ENCODE measurements at regions not wholly inside any gene's neighbourhood (a gene's known extent, or its start where the extent isn't known, plus 50 kb on each side); places are given as distances from the start of the nearest gene placed in this dataset.
"Not testable (repeated sequence)": the region's sequence is repeated elsewhere in the genome, so short reads cannot be mapped to it uniquely, and the experiment has no call there.

- no peak for DNase-seq (ENCODE audit: low spot score)
Observed at GRCh38 chr5:117138523-117138922, 563.9 kb upstream of the SEMA6A start.

DNA sequence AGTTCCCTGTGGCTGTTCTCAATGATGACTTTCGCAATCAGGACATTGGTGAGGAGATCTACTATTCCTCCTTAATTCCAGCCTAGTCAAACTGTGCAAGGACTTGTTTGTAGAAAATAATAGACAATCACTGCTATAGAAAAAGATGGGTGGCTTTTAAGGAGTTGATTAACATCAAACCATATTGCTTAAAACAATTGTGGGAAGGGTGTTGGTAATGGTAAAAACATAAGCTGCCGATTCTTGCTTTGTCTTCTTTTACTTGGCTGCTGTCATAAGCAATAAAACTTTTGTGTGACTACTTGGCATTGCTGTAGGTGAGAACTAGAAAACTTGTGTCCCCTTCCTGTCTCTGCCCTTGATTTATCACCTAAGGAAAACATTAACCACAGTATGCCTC is 561.2 kb upstream of the SEMA6A start:
- no peak for DNase-seq (ENCODE audit: low spot score)

DNA sequence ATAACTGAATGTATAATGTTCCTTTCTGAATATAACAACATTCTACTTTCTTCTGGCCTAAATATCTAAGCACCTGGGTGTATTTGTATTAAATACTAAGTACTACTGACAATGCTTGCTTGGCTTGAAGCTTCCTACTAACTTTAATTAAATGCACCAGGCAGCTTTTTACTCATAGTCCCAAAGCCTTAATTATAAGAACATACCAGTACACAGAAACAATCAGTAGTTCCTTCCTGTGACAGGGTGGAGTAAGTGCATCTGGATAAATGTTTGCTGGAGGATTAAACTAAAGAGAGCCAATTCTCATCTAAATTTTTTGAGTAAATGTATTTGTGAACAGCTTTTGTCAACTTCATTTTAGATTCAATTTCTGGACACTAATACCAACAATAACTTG is 558.6 kb upstream of the SEMA6A start:
- DNase-seq (ENCODE audit: low spot score): no peak

GRCh38 chr5:117131876-117132275 is 557.3 kb upstream of the SEMA6A start:
- peak; percentile 65 for DNase-seq (ENCODE audit: low spot score)

DNA sequence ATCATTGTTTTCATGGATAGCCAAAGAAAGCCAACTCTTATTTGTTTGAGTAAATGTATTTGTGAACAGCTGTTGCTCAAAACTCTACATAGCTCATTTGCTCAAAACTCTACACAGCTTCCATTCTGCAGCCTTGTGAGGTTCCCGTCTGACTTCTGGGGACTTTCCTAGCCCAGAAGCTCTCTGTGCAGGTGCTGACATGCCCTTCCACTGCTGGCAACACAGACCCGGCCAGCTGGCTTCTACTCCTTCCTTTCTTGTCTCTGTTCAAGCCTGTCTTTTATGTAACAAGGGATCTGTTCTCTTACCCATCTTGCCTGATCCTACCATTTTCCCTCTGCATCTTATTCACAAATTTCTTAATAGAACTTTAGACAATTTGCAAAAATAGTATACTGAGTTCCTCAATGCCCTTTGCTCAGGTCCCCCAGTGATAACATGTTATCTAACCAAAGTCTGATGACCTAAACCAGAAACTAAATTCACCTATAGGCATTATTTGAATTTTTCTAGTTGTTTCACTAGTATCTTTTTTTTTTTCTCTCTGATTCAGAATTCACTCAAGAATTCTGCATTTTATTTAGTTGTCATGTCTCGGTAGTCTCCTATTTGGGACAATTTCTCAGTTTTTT is 556.5 kb upstream of the SEMA6A start:
- DNase-seq (ENCODE audit: low spot score): peak; percentile 12

DNA sequence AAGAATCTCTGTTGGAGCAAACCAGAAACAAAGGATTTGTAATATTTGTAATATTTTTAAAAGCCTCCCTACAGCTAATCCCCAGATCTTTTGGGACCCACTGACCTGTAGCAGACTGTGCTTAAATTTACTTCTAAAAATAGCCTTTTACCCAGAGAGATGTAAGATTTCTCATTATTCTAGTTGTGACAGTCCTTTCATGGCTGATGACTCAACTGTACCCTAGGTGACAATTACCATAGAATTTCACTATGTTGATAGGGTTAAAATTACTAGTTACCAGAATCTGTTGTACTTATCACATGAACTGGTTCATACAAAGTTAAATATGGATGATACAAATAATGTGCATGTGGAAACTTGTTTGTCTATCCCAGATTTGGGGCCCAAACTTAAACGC is 543.9 kb upstream of the SEMA6A start:
- no peak for DNase-seq (ENCODE audit: low spot score)

GRCh38 chr5:117117314-117117713 is 542.7 kb upstream of the SEMA6A start:
- DNase-seq (ENCODE audit: low spot score): not testable (repeated sequence)

GRCh38 chr5:117110548-117110947 is 535.9 kb upstream of the SEMA6A start:
- DNase-seq (ENCODE audit: low spot score): no peak

GRCh38 chr5:117107859-117108258 is 533.2 kb upstream of the SEMA6A start:
- no peak for DNase-seq (ENCODE audit: low spot score)

DNA sequence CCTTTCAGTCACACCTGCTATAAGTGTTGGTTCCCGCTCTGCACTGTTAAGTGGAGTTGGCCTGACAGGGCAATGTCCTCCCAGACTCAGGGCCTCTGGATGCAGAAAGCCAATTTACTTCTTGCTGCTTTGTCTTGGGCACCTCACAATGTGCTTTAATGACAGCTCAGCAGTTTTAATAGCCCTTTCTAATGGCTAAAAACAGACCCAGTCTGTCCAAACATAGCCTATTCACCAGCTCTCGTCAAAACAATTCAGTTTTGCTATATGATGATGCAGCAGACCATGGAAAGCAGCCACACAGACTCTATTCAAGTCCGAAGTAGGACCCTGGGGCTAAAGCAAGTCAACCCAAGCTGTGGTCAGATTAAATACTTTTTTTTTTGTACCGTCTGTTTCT is 529.1 kb upstream of the SEMA6A start:
- DNase-seq (ENCODE audit: low spot score): no peak

DNA sequence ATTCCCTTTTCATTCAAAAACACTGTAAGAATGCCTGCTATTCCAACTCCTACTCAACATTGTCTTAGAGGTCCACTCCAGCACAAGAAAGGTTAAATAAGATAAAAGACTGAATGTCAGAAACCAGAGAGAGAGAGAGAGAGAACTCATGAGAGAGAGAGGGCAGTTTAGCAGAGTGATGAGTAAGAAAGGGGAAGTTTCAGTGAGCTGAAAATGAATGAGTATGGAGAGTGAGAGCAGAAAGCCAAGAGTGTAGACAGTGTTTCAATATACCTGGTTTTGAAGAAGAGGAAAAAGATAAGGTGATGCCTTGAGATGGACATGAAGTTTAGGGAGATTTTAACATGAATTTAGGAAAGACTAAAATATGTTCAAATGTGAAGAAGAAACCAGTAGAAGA is 528.0 kb upstream of the SEMA6A start:
- DNase-seq (ENCODE audit: low spot score): no peak

- no peak for DNase-seq (ENCODE audit: low spot score)
Observed at GRCh38 chr5:117100176-117100575, 525.6 kb upstream of the SEMA6A start.

DNA sequence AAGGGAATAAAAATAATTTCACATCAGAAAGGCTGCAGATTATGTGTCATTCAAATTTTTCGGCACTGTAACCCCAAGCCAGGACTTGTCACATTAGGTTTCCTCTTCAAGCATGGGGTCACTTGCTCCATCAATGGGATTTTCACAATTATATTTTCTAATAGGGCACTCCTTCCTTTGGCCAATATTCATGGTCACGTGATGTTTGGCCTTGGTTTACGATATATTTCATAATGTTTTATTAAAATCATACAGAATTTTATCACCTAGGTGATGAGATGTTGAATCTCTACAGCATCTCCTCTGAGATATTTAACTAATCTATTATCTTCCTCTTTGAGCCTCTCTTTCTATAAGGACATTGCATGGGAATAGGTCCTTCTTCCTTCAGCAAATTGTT is 523.5 kb upstream of the SEMA6A start:
- DNase-seq (ENCODE audit: low spot score): no peak

DNA sequence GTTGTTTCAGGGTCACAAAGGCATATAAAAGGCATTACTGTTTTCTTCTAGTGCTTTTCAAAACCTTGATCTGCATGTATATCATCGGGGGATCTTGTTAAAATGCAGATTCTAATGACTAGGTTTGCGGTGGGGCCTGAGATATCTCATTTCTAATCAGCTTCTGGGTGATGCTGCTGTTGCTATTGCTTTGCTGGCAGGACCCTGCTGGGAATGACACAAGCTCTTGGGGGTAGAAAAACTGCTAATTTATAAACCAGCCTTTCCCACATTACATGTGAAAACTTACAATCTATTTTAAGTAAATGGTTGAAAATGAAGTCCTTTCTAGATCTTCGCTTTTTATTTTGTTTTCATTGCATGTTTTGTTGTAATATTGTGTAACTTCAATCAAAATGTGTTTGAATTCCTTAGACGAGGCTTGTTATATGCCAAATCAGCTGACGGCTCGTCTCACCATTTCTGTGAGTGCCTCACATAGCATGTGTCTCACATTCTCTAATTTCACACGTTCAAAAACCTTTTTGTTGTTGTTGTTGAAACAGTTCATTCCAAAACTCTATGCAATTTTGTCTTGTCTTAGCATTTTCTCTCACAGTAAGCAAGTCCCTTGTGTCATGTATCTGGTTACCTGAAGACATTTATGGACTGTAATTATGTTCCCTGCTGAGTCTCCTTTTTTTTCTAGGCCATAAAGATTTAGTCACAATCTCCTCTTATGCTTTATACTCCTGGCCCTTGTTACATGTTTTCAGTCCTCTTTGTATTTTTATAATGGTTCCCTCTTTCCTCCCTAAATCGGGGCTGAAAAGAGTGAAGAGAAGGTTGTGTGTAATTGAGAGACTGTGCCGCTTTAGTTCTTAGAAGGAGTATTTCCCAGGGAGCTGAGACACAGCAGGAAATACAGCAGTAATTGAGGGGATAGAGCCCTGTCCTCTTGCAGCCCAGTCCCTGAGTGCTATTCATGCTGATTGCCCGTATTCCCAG is 521.0 kb upstream of the SEMA6A start:
- DNase-seq (ENCODE audit: low spot score): no peak

- DNase-seq (ENCODE audit: low spot score): no peak
Observed at GRCh38 chr5:117094114-117094815, 519.6 kb upstream of the SEMA6A start.

- DNase-seq (ENCODE audit: low spot score): no peak
Observed at GRCh38 chr5:117093653-117094052, 519.0 kb upstream of the SEMA6A start.

- DNase-seq (ENCODE audit: low spot score): no peak
Observed at GRCh38 chr5:117089001-117089400, 514.4 kb upstream of the SEMA6A start.

- DNase-seq (ENCODE audit: low spot score): no peak
Observed at GRCh38 chr5:117088176-117088575, 513.6 kb upstream of the SEMA6A start.

DNA sequence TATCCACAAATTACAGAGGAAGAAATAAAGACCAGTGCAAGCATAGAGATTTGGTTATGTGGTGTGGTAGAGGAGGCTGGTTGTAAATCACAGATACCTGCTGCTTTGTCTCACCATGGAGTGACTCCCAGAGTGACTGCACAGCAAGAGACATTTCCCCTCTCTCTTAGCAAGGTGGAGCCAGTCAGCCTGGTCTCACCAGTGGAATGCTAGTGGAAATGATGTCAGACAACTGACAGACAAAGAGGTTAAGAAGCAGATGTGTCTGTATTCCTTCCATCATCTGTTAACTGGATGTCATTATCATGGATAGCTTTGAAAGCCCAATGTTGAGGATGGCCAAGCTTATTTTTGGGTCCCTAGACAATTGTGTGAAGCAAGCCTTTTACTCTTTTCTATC is 509.4 kb upstream of the SEMA6A start:
- peak; percentile 67 for DNase-seq (ENCODE audit: low spot score)

DNA sequence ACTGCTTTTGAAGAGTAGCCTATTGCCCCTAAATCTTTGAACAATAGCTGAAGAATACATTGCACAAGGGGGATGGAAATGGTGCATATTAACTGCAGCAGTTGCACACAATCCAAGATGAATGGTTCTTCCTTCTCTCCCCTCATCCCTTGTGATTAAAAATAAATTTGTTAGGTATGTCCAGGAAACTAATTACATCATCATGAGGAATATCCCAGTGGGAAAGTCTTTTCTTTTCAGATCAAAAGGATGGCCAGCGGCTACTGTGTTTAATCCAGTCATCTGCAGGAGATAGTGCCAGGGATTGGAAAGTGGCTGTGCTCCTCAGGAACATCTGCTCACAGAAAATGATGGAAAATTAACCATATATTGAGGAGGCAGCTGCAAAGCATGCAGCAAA is 508.4 kb upstream of the SEMA6A start:
- DNase-seq (ENCODE audit: low spot score): no peak

DNA sequence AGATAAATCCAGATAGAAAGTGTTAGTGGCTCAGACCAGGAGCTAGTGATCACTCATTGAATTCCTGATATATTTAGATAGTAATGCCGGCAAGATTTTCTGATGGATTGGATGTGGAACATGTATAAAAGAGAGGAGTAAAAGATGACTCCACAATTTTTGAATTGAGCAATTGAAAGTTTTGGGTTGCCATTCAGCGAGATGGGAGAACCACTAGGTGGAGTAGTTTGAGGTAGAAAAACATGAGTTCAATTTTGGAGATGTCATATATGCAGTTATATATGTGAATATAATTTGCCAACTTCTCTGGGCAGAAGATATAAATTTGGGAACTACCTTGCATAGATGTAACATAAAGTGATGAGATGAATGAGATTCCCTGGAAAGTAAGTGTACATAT is 502.5 kb upstream of the SEMA6A start:
- no peak for DNase-seq (ENCODE audit: low spot score)

DNA sequence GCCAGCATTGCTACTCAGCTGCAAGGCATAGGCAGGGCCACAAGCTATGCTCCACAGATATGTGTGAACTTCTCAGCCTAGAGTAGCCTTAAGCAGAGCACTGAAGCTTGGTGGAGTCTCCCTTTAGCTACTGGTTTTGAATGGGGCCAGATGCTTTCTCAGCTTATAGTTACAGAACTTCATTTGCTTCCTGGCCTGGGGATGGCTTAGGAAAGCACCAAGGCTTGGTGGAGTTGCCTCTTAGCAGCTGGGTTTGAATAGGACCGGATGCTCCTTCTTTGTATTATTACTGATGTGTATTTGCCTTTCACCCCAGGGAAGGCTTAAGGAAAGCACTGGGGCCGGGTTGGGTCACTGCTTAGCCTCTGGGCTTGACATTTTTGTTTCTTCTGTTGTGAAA is 497.8 kb upstream of the SEMA6A start:
- DNase-seq (ENCODE audit: low spot score): no peak

DNA sequence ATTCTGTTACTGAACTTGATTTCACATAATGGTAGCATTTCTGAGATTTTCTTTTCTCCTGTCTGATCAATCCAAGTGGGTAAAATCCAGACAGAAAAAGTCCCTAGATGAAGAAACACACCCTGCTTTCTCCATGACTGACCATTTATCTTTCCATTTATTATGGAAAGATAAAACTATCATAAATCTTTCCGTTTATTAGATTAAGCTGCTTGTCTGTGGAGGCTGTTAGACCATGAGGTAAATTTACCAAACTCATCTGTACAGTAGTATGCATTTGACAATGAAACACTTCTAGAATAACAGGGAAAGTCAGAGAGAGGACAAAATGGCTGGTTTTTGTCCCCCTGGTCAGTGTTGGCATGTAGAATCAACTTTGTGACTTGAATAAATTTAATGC is 491.2 kb upstream of the SEMA6A start:
- no peak for DNase-seq (ENCODE audit: low spot score)

Measured in pons (tissue), 1 donor.